T-helper 2 cell treated with Interferon-gamma antibody and Interleukin-4, amounts not matched to agents 100 ng/mL and 5 ng/mL, for 36 hours (primary cell): ENCODE measurements at regions not wholly inside any gene's neighbourhood (a gene's known extent, or its start where the extent isn't known, plus 50 kb on each side); places are given as distances from the start of the nearest gene placed in this dataset.

Experiments used
- intact Hi-C: fragments of 100-400 bp; cut with micrococcal nuclease; formaldehyde crosslinking; loops from one replicate; pipeline ENCODE4 v1.15.1; 2023

- intact Hi-C loops: no loop called here
These were observed 91.6 kb upstream of the ATF7IP start for GRCh38 chr12:14273913-14274311.

GRCh38 chr12:14275111-14275510, 90.4 kb upstream of the ATF7IP start:
- intact Hi-C loops: no loop called here

GRCh38 chr12:14275886-14276285, 89.6 kb upstream of the ATF7IP start:
- intact Hi-C loops: no loop called here

- intact Hi-C loops: no loop called here
These were observed 87.1 kb upstream of the ATF7IP start for GRCh38 chr12:14278294-14278953.

GRCh38 chr12:14279845-14280244, 85.6 kb upstream of the ATF7IP start:
- intact Hi-C loops: no loop called here

- intact Hi-C loops: no loop called here
These were observed 84.6 kb upstream of the ATF7IP start for GRCh38 chr12:14280921-14281320.

- intact Hi-C loops: no loop called here
These were observed 83.9 kb upstream of the ATF7IP start for GRCh38 chr12:14281539-14281938.

- intact Hi-C loops: no loop called here
These were observed 81.9 kb upstream of the ATF7IP start for GRCh38 chr12:14283489-14284144.

GRCh38 chr12:14284184-14284722, 81.2 kb upstream of the ATF7IP start:
- intact Hi-C loops: no loop called here

GRCh38 chr12:14289601-14290000, 75.9 kb upstream of the ATF7IP start:
- intact Hi-C loops: no loop called here

- intact Hi-C loops: no loop called here
These were observed 74.5 kb upstream of the ATF7IP start for GRCh38 chr12:14290951-14291350.

GRCh38 chr12:14303661-14304155, 61.8 kb upstream of the ATF7IP start:
- intact Hi-C loops: no loop called here

GRCh38 chr12:14307004-14307403, 58.5 kb upstream of the ATF7IP start:
- intact Hi-C loops: no loop called here

- intact Hi-C loops: no loop called here
These were observed 57.0 kb upstream of the ATF7IP start for GRCh38 chr12:14308516-14308915.

- intact Hi-C loops: no loop called here
These were observed 54.6 kb upstream of the ATF7IP start for GRCh38 chr12:14310866-14311265.

- intact Hi-C loops: no loop called here
These were observed 51.9 kb upstream of the ATF7IP start for GRCh38 chr12:14313379-14314138.

- intact Hi-C loops: no loop called here
These were observed 50.7 kb upstream of the ATF7IP start for GRCh38 chr12:14314801-14315200.

- intact Hi-C loops: no loop called here
These were observed 50.0 kb upstream of the ATF7IP start for GRCh38 chr12:14315501-14315900.
